Endothelial cell of umbilical vein (primary cell): ENCODE measurements at regions not wholly inside any gene's neighbourhood (a gene's known extent, or its start where the extent isn't known, plus 50 kb on each side); places are given as distances from the start of the nearest gene placed in this dataset.

Experiments
- BruUV-seq: library from RNA; stranded (reverse); fragments of 400-500 nt; replicated peaks from 2 replicates; lab custom pipeline; 2021; lab: Mats Ljungman, UMichigan
- CTCF ChIA-PET: fragments of 300-600, 350-600 bp; sonication (Branson Sonifier 250); formaldehyde crosslinking; loops from one replicate; lab custom pipeline; 2021; ENCODE audit warnings: antibody characterized with exemption, inconsistent platforms; lab: Charles Lee
- POLR2A ChIA-PET: fragments of 300-600, 350-600 bp; sonication (Branson Sonifier 250); formaldehyde crosslinking; loops from one replicate; lab custom pipeline; 2021; ENCODE audit warnings: antibody characterized with exemption, inconsistent platforms; lab: Charles Lee
- DNase-seq: peaks from one replicate; pipeline ENCODE4 v3.0.0-alpha.2; 2011; ENCODE audit warnings: low read depth, low spot score
- FAIRE-seq: peaks from 2 replicates; lab custom pipeline; 2011; peaks lifted over from hg19 to GRCh38; lab: Jason Lieb, UNC
- H2AFZ ChIP-seq: 2 replicates; pipeline ENCODE4 v1.6.0; 2012; ENCODE audit warnings: low read depth, low read length, control low read depth, inconsistent platforms
- H3K27ac ChIP-seq: 2 replicates; pipeline ENCODE4 v1.5.1; 2011; ENCODE audit warnings: low read depth, mild to moderate bottlenecking, control low read depth, low read length, moderate library complexity; ENCODE audit not compliant: insufficient read depth
- H3K27me3 ChIP-seq, 2 experiments: 2 replicates each; pipeline versions ENCODE4 v1.6.0 to v1.6.1; 2011; ENCODE audit warnings: low read length in 2 of 2, mixed read lengths in 1 of 2; ENCODE audit not compliant: control insufficient read depth in 2 of 2, insufficient read depth in 2 of 2
- H3K36me3 ChIP-seq, 2 experiments: 2 replicates in 1 of 2; 3 replicates in 1 of 2; pipeline ENCODE4 v1.5.1; 2011; ENCODE audit warnings: low read length in 2 of 2, mild to moderate bottlenecking in 1 of 2, moderate library complexity in 1 of 2; ENCODE audit not compliant: control insufficient read depth in 2 of 2, insufficient read depth in 2 of 2; ENCODE audit errors: extremely low read depth in 1 of 2
- H3K4me1 ChIP-seq: 3 replicates; pipeline ENCODE4 v1.5.1; 2011; ENCODE audit warnings: mild to moderate bottlenecking, low read length; ENCODE audit not compliant: control insufficient read depth, insufficient read depth; ENCODE audit errors: extremely low read depth
- H3K4me2 ChIP-seq: 2 replicates; pipeline ENCODE4 v1.6.1; 2011; ENCODE audit warnings: low read length, control low read depth, mixed read lengths; ENCODE audit not compliant: insufficient read depth
- H3K4me3 ChIP-seq, 3 experiments: fragments of 200-600 bp in 1 of 3; sonication (generic), shearing (Covaris generic) in 1 of 3; replicated peaks in 1 of 3; 2 replicates each; pipeline ENCODE4 v1.5.1; 2011 to 2016; ENCODE audit warnings: control low read depth in 3 of 3, low read length in 3 of 3, mild to moderate bottlenecking in 2 of 3, inconsistent platforms in 1 of 3, low read depth in 1 of 3, moderate library complexity in 1 of 3; ENCODE audit not compliant: insufficient read depth in 1 of 3
- H3K79me2 ChIP-seq: 2 replicates; pipeline ENCODE4 v1.6.0; 2012; ENCODE audit warnings: low read length, inconsistent platforms; ENCODE audit not compliant: control insufficient read depth, insufficient read depth
- H3K9ac ChIP-seq: replicated peaks from 2 replicates; pipeline ENCODE3; 2011; ENCODE audit warnings: low read length, control low read depth; ENCODE audit not compliant: insufficient read depth; ENCODE audit errors: extremely low read depth
- H3K9me1 ChIP-seq: replicated peaks from 3 replicates; pipeline ENCODE4 v1.6.0; 2011; ENCODE audit warnings: mild to moderate bottlenecking, low read length; ENCODE audit not compliant: control insufficient read depth, insufficient read depth; ENCODE audit errors: extremely low read depth
- H3K9me3 ChIP-seq: replicated peaks from 2 replicates; pipeline ENCODE4 v1.5.1; 2012; ENCODE audit warnings: low read length, inconsistent platforms; ENCODE audit not compliant: control insufficient read depth, insufficient read depth
- H4K20me1 ChIP-seq: replicated peaks from 2 replicates; pipeline ENCODE3; 2011; ENCODE audit warnings: mild to moderate bottlenecking, low read length; ENCODE audit not compliant: control insufficient read depth, insufficient read depth; ENCODE audit errors: extremely low read depth
- EZH2 ChIP-seq: IDR thresholded peaks from 2 replicates; pipeline ENCODE4 v1.6.1; 2012; ENCODE audit warnings: borderline replicate concordance, low read depth, mild to moderate bottlenecking, moderate library complexity, low read length, inconsistent platforms; ENCODE audit not compliant: severe bottlenecking
- FOS ChIP-seq: IDR thresholded peaks from 2 replicates; pipeline ENCODE4 v1.6.1; 2011; ENCODE audit warnings: mild to moderate bottlenecking, low read length, moderate library complexity, borderline replicate concordance; ENCODE audit not compliant: insufficient read depth
- GATA2 ChIP-seq: IDR thresholded peaks from 2 replicates; pipeline ENCODE4 v1.7.0; 2011; ENCODE audit warnings: low read depth, mild to moderate bottlenecking, moderate library complexity, mixed read lengths, low read length; ENCODE audit not compliant: insufficient read length, insufficient read depth
- JUN ChIP-seq: IDR thresholded peaks from 2 replicates; pipeline ENCODE4 v1.6.1; 2011; ENCODE audit warnings: borderline replicate concordance, low read depth; ENCODE audit not compliant: insufficient read length, insufficient read depth
- MYC ChIP-seq: IDR thresholded peaks from one replicate; pipeline ENCODE4 v1.6.1; 2011; ENCODE audit warnings: mild to moderate bottlenecking, low read depth, low read length
- POLR2A ChIP-seq: IDR thresholded peaks from 2 replicates; pipeline ENCODE4 v1.6.1; 2012; ENCODE audit warnings: low read depth, mild to moderate bottlenecking, control low read depth, low read length
- dilution Hi-C: fragments of 300-500 bp; cut with MboI; formaldehyde crosslinking; loops from one replicate; pipeline ENCODE4 v1.15.0; 2019; ENCODE audit warnings: low sequenced_read_pairs; ENCODE audit not compliant: extremely low pct_ligation_motif_present
- intact Hi-C: fragments of 100-400 bp; cut with micrococcal nuclease; formaldehyde crosslinking; loops from one replicate; pipeline ENCODE4 v1.10.0; 2022
- TF ChIP-seq, protein P1 (sequence below), 2 donors: IDR thresholded peaks; 1 replicate in 1 of 2; 2 replicates in 1 of 2; pipeline ENCODE4 v1.5.1; 2011; ENCODE audit warnings: low read length in 2 of 2, mild to moderate bottlenecking in 2 of 2, moderate library complexity in 2 of 2, control low read depth in 1 of 2, inconsistent platforms in 1 of 2, low read depth in 1 of 2; ENCODE audit not compliant: insufficient read depth in 1 of 2; ENCODE audit errors: extremely low read depth in 1 of 2

DNA sequence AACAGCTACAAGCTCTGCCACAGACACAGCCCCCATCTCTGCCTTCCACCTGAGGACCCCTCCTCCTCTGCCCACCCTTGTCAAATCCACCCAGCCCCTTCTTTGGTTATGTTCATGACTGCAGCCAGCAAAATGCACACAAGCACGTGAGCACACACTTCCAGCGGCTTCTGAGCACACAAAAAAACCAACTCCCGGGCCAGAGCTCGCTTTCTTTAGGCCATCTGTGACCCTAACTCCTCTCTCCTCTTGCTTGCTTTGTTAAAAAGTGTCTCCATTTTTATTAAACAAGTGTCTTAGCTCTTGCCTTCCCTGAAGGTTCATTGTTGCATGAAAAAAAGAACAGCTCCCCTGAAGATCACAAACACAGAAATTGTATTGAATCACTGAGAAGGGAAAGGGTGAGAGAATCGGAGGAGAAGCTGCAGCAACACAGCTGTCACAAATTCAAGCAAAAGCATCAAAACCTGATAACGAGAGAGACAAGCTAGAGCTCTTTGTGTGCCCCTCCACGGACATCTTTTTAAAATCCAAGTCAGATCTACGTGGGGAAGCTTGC is 142.1 kb downstream of the CD83 start:
- H3K36me3 ChIP-seq, result no peaks in the 10 kb centered on the region
- H3K9me3 ChIP-seq, result no peaks in the 10 kb centered on the region
- no peaks in the 10 kb centered on the region for H3K4me1 ChIP-seq
- intact Hi-C loops (no loop called here), dilution Hi-C loops (no loop called here)
- H3K9ac ChIP-seq, result no peak overlapping the region
- no peak for DNase-seq
- no TSS peak for BruUV-seq
- no peak for FAIRE-seq
- H3K4me2 ChIP-seq, result no peak overlapping the region
- H3K27ac ChIP-seq, result no peak overlapping the region
- no peaks in the 10 kb centered on the region for H3K79me2 ChIP-seq
- TF ChIP-seq FOS (no peak), GATA2 (no peak), POLR2A (no peak), MYC (no peak), JUN (no peak)
- CTCF ChIA-PET, result no interaction called here
- POLR2A ChIA-PET, result no interaction called here
- H4K20me1 ChIP-seq, result no peaks in the 10 kb centered on the region
- no peaks in the 10 kb centered on the region for H3K9me1 ChIP-seq
- no peaks in the 10 kb centered on the region for H3K27me3 ChIP-seq
- no peak overlapping the region for H2AFZ ChIP-seq
- no peak overlapping the region for H3K4me3 ChIP-seq

DNA sequence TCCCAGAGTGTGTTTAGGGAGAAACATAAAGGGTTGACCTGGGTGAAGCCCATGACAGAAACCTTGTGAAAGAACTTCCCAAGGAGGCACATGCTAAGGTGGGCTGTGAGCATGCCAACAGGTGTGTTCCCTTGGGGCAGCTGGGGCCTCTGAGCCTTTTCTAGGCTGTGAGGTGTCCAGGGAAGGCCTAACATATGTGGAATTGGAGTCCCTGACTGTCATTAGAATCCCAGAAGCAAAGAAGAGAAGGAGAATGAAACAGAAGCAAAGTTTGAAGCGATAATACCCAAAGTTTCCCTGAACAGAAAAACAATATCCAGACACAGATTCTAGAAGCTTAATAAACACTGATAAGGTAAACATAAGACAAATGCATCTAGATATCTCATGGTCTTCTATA is 143.3 kb downstream of the CD83 start:
- Histone ChIP-seq H3K9ac (no peak overlapping the region), H3K4me2 (no peak overlapping the region), H3K4me3 (no peak overlapping the region), H3K9me3 (no peaks in the 10 kb centered on the region), H3K9me1 (no peaks in the 10 kb centered on the region), H3K27me3 (no peaks in the 10 kb centered on the region), H2AFZ (no peak overlapping the region), H3K4me1 (no peaks in the 10 kb centered on the region), H3K36me3 (no peaks in the 10 kb centered on the region), H3K79me2 (no peaks in the 10 kb centered on the region), H4K20me1 (no peaks in the 10 kb centered on the region), H3K27ac (no peak overlapping the region)
- CTCF ChIA-PET, result no interaction called here
- DNase-seq (no peak), FAIRE-seq (no peak)
- TF ChIP-seq POLR2A (no peak), MYC (no peak), EZH2 (no peak), GATA2 (no peak), JUN (no peak)
- TF ChIP-seq, protein P1, sequence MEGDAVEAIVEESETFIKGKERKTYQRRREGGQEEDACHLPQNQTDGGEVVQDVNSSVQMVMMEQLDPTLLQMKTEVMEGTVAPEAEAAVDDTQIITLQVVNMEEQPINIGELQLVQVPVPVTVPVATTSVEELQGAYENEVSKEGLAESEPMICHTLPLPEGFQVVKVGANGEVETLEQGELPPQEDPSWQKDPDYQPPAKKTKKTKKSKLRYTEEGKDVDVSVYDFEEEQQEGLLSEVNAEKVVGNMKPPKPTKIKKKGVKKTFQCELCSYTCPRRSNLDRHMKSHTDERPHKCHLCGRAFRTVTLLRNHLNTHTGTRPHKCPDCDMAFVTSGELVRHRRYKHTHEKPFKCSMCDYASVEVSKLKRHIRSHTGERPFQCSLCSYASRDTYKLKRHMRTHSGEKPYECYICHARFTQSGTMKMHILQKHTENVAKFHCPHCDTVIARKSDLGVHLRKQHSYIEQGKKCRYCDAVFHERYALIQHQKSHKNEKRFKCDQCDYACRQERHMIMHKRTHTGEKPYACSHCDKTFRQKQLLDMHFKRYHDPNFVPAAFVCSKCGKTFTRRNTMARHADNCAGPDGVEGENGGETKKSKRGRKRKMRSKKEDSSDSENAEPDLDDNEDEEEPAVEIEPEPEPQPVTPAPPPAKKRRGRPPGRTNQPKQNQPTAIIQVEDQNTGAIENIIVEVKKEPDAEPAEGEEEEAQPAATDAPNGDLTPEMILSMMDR (IDR thresholded peaks at IDR 0.05; ENCODE audit: extremely low read depth in 1 of 2, insufficient read depth in 1 of 2, low read depth in 1 of 2, low read length in 2 of 2), result no peak
- no TSS peak for BruUV-seq
- POLR2A ChIA-PET, result no interaction called here
- dilution Hi-C loops, result no loop called here
- intact Hi-C loops, result no loop called here
